ENCODE measurements at regions not wholly inside any gene's neighbourhood (a gene's known extent, or its start where the extent isn't known, plus 50 kb on each side); places are given as distances from the start of the nearest gene placed in this dataset.

GRCh38 chr19:30930941-30931706 lies 418.1 kb downstream of the TSHZ3 start:
- ChIA-PET CTCF (ENCODE audit: unreplicated experiment) (no interaction called here), POLR2A (no interaction called here)
- Histone ChIP-seq H2AFZ (ENCODE audit: low read length) (no peak overlapping the region), H3K9me3 (ENCODE audit: low read length) (no peaks in the 10 kb centered on the region), H3K27ac (ENCODE audit: low read depth, low read length, poor library complexity, severe bottlenecking) (no peak overlapping the region), H3K4me2 (ENCODE audit: low read length) (no peak overlapping the region), H4K20me1 (ENCODE audit: insufficient read depth, low read length) (no peaks in the 10 kb centered on the region), H3K9me2 (ENCODE audit: insufficient read depth, low read length) (no peaks in the 10 kb centered on the region), H3K4me3 (ENCODE audit: low read depth, low read length, poor library complexity, severe bottlenecking) (no peak overlapping the region), H3K4me1 (ENCODE audit: insufficient read depth, low read length, poor library complexity, severe bottlenecking) (no peaks in the 10 kb centered on the region), H3K36me3 (ENCODE audit: insufficient read depth, low read length) (no peaks in the 10 kb centered on the region), H3K79me2 (ENCODE audit: insufficient read depth, low read depth, low read length) (no peaks in the 10 kb centered on the region)
- intact Hi-C loops (cut with micrococcal nuclease; ENCODE audit: unreplicated experiment) = no loop called here
- DNase-seq (ENCODE audit: low spot score) = no peak
- no TSS peak for BruUV-seq (replicated peaks)
- TF ChIP-seq EZH2phosphoT487 (IDR thresholded peaks at IDR 0.05; ENCODE audit: borderline replicate concordance, low read depth, low read length) = no peak
- no peak for TF ChIP-seq CTCF (conservative IDR thresholded peaks at IDR 0.05; ENCODE audit: low read length)

- Histone ChIP-seq H2AFZ (ENCODE audit: low read length) (no peak overlapping the region), H3K9me3 (ENCODE audit: low read length) (no peaks in the 10 kb centered on the region), H3K4me2 (ENCODE audit: low read length) (no peak overlapping the region), H3K4me3 (ENCODE audit: low read depth, low read length, poor library complexity, severe bottlenecking) (no peak overlapping the region), H3K4me1 (ENCODE audit: insufficient read depth, low read length, poor library complexity, severe bottlenecking) (no peaks in the 10 kb centered on the region), H3K9me2 (ENCODE audit: insufficient read depth, low read length) (no peaks in the 10 kb centered on the region), H4K20me1 (ENCODE audit: insufficient read depth, low read length) (no peaks in the 10 kb centered on the region), H3K79me2 (ENCODE audit: insufficient read depth, low read depth, low read length) (no peaks in the 10 kb centered on the region), H3K36me3 (ENCODE audit: insufficient read depth, low read length) (no peaks in the 10 kb centered on the region), H3K27ac (ENCODE audit: low read depth, low read length, poor library complexity, severe bottlenecking) (no peak overlapping the region)
- intact Hi-C loops (cut with micrococcal nuclease; ENCODE audit: unreplicated experiment) = no loop called here
- POLR2A ChIA-PET = no interaction called here
- CTCF ChIA-PET (ENCODE audit: unreplicated experiment) = no interaction called here
- TF ChIP-seq EZH2phosphoT487 (IDR thresholded peaks at IDR 0.05; ENCODE audit: borderline replicate concordance, low read depth, low read length) (no peak), CTCF (conservative IDR thresholded peaks at IDR 0.05; ENCODE audit: low read length) (no peak)
- no TSS peak for BruUV-seq (replicated peaks)
- DNase-seq (ENCODE audit: low spot score) = no peak
These were observed 421.5 kb downstream of the TSHZ3 start for GRCh38 chr19:30927705-30928104.

GRCh38 chr19:30924670-30925069 lies 424.6 kb downstream of the TSHZ3 start:
- TF ChIP-seq EZH2phosphoT487 (IDR thresholded peaks at IDR 0.05; ENCODE audit: borderline replicate concordance, low read depth, low read length) = no peak
- no peak for TF ChIP-seq CTCF (conservative IDR thresholded peaks at IDR 0.05; ENCODE audit: low read length)
- no peaks in the 10 kb centered on the region for H3K36me3 ChIP-seq (ENCODE audit: insufficient read depth, low read length)
- no peak overlapping the region for H3K27ac ChIP-seq (ENCODE audit: low read depth, low read length, poor library complexity, severe bottlenecking)
- DNase-seq (ENCODE audit: low spot score) = no peak
- no peaks in the 10 kb centered on the region for H3K9me3 ChIP-seq (ENCODE audit: low read length)
- ChIA-PET POLR2A (interaction anchor here (0.6 to 0.7 kb wide), 2 partner anchors 675 to 1490 kb away, joined by 3 to 4 read pairs; no protein-coding TSS in a partner anchor), CTCF (ENCODE audit: unreplicated experiment) (interaction anchor here (0.6 kb wide), 1 partner anchor 1244 kb away, joined by 3 read pairs; no protein-coding TSS in a partner anchor)
- intact Hi-C loops (cut with micrococcal nuclease; ENCODE audit: unreplicated experiment) = no loop called here
- no peaks in the 10 kb centered on the region for H4K20me1 ChIP-seq (ENCODE audit: insufficient read depth, low read length)
- H3K9me2 ChIP-seq (ENCODE audit: insufficient read depth, low read length) = no peaks in the 10 kb centered on the region
- H3K4me2 ChIP-seq (ENCODE audit: low read length) = no peak overlapping the region
- H3K4me3 ChIP-seq (ENCODE audit: low read depth, low read length, poor library complexity, severe bottlenecking) = no peak overlapping the region
- H2AFZ ChIP-seq (ENCODE audit: low read length) = no peak overlapping the region
- no peaks in the 10 kb centered on the region for H3K79me2 ChIP-seq (ENCODE audit: insufficient read depth, low read depth, low read length)
- no peaks in the 10 kb centered on the region for H3K4me1 ChIP-seq (ENCODE audit: insufficient read depth, low read length, poor library complexity, severe bottlenecking)
- no TSS peak for BruUV-seq (replicated peaks)
